ENCODE measurements at regions not wholly inside any gene's neighbourhood (a gene's known extent, or its start where the extent isn't known, plus 50 kb on each side); places are given as distances from the start of the nearest gene placed in this dataset.

DNA sequence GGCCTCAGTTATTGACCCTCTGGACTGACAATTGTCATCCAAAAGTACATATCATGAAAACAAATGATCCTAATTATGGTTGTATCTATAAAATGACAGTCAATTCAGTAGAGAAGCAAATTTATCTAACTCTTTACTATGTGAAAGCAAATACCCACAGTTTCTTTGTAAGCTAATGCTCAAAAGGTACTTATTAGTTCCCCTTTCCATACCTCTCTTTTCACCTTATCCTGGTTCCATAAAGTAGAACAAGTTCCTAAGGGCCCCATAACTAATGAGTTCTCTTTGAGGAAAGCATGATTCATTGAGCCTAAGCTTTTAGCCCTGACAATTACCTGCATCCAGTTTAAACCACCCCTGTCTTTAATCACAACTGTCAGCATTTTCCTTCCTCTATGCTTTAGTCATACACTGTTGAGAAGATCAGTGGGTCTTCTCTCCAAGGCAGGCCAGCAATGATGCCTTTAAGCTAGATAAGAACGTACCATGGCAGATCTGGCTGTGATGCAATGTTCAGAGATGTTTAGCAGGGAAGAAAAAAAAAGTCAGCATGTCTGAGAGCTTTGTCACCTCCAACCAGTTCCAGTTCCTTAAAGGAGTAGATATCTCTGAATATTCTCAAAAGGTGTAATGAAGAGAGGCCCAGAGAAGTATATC, 179.7 kb upstream of the RASGEF1B start:
- DNase-seq = no peak

DNA sequence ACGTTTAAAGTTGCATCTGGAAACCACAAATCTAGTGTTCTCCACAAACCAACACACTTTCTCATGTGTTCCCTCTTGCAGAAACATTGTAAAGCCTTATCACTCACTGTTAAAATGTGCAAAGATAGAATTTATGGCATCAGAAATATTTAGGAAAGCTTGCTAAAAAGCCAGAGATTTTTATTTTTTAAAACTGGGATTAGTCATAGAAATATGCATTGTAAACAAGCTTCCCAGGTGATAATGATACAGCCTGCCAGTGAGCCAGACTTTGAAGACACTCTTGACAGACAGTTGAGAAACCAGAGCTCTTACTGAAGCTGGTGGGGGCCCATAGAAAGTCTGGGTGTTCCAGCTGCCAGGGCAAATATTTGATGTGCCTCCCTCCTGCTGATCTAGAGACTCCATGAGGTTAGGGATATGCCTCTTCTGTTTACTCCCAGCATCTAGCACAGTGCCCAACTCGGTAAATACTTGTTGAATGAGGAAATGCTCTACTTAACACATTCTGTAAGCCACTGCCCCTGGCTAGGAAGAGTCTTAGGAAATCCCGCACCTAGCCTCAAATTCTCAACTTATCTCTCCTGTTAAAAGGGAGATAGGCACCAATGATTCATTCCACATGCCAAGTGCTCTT, 179.0 kb upstream of the RASGEF1B start:
- no peak for DNase-seq

DNA sequence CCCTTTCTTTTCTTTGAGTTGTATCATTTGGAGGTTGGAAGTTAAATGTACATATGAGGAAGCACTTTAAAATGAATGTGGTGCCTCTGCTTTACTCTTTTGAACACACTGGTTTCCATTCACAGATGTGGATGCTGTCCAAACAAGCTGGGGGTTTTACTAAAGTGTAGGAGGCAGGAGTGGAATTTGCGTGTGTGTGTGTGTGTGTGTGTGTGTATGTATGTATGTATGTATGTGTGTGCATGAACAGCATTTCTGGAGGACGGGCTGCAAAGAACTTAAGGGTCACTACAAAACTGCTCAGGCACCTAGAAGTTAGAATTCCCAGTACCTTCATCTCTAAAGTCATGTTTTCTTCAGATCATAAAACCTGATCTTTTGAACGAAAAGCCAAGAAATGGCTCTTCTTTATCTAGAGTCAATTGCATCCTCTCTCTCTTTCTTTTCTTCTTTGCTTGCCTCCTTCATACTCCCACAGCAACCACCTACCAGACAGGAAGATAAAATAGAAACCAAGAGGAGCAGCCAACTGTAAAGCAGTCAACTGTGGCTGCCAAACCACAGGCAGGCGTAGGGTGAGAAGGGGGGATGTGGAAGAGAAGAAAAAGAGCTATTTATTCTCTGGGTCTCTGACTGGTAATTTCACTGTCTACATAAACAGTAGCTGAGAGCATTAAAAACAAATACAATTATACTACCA, 177.0 kb upstream of the RASGEF1B start:
- peak; percentile 21 for DNase-seq

DNA sequence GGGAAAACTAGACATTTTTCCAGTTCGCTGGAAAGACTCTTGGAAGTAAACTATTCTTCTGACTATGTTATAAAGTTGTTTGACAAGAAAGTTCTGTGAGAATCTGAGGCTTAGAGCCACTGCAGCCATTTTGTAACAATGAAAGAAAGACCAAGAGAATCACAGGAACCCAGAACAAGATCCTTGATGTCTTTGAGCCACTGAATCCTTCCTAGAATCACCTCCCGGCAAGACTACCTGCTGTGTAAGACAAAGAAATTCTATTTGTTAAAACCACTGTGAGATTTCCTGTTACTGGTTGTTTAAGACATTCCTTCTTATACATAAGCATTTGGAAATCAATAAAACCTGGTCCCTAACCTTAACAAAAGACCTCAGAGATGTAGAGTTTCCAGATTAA, 175.7 kb upstream of the RASGEF1B start:
- DNase-seq = no peak

DNA sequence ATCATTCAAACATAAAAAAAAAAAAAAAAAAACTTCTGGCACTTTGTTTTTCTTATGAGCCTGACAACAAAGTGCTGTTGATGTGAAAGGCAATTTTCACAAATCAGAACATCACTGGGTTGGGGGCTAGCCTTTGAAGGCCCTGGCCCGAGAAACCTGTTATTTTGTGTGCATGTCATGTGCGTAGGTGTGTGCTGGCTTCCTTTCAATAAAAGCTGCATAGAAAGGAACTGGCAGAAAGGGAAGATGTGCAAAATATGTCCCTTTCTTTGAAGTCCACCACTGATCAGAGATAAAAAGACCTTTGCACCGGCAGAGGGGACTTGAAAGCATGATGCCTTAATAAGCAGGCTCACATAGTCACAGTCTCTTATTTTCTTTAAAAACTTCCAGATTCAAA, 170.8 kb upstream of the RASGEF1B start:
- DNase-seq = no peak

DNA sequence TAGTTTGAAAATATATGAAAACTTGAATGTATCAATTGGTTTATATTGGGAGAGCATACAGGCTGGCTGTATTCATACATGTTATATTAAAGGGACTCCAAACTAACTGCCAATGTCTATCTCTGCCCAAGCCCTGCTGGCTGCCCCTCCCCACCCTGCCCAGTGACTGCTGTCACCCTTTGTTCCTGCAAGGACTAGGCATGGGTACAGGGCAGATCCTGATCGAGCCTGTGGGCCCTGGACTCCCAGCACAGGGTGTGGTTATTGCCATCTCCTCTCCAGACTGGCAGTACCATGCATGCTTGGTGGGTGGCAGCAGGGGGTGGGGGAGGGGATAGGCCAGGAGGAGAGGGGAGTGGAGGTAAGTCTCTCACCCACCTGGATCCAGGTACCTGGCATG, 167.5 kb upstream of the RASGEF1B start:
- DNase-seq = no peak

DNA sequence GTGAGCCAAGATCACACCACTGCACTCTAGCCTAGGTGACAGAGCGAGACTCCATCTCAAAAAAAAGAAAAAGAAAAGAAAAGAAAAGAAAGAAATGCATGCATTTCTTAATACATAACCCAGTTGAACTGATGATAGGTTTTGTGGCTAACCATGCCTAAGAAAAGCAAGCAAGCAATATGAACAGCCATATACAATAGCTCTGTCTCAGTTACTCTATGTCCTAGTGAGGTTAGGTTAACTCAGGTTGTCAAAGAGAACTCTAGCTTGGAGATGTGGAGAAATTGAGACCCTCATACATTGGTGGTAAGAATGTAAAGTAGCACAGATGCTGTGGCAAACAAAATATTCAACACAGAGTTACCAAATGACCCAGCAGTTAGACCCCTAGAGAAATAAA, 167.0 kb upstream of the RASGEF1B start:
- DNase-seq = no peak

DNA sequence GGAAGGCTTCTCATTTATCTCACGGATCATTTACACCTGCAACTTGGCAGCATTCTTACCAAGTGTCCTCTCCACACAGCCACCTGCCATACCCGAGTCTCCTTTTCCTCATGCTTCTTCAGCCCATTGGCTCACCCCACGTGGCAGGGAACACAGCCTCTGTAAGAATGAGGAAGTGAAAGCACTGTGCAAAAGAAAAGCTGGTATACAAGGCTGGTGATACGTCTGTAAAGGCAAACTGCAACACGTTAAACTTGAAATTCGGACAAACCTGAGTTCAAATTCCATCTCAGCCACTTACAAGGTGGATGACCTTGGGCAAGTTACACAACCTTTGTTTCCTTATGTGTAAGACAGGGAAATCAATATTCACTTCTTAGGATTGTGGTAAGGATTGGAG, 164.0 kb upstream of the RASGEF1B start:
- DNase-seq = peak; percentile 88

DNA sequence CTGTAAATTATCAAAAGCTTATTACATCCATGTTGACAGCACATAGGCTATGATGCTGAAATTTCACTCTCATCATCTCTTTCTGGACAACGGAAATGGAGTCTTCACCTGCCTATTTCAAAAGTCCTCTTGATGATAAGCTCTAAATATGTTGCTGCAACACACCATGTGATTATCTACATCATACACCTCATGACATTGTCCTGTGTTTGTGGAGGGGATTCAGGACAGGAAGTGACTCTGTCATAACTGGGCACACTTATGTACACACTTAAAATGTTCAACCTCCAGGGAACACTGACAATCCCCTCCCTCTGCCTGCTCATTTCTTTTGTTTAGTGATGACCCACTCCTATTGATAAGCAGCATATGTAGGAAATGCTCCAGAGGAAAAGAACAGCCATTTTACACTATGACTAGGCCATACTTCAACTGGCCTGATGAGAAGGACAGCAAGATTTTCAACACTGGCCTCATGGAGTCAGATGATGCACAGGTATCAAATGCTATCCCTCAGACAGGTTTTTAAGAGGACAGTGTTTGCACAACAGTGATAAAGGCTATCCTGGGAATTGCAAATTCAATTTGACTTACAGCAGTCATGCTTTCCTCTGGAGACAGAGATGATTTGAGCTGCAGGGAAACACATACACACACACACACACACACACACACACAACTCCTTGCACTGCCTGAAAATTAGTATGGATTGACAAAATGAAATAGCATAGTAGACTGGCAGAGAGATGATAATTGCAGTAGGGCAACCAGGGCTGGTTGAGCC, 163.3 kb upstream of the RASGEF1B start:
- DNase-seq = no peak

DNA sequence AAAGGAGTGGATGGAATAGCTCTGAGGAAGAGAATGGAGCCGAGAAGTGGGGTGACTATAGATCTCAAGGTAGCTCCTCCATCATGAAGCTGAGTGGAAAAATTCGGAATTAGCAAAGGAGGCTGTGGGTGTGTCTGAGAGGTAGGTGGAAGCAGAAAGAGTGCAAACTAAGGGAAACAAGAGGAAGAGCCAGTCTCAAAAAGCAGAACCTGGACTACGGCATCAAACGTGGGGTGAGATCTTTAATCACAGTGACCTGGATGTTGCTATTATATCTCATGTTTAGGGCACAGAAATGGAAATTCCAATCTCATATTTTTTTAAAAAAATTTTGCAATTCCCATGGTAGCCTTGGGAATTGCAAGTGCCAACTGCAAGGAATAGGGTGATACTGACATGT, 162.5 kb upstream of the RASGEF1B start:
- no peak for DNase-seq

DNA sequence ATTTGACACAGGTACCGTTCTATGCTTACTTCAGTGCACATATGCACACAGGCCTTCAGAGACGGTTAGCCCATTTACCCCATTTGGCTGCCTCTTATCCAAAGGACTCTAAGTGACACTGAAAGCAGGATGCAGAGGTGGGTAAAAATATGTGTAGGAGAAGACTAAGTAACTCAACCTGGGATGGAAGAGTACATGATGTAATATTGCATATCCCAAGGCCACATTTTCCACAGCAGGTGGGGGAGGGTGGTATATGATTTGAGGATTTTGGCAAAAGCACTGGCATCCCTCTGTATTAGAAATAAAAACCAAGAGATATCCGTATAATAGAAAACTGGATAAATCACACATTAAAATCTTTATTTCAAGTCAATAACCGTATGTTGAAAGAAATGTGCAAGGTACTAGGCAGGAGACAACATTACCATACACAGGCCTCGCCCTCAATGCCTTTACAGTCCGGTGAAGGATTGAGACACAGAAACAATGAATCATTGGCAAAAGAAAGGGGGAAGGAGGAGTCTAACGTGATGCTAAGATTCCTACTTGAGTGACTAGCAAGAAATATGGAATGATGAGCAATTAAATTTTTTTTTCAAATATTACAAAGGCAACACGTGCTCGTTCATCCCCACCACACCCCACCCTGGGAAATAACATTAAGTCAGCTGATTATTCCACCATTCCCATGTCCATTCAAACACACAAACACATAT, 161.0 kb upstream of the RASGEF1B start:
- no peak for DNase-seq

DNA sequence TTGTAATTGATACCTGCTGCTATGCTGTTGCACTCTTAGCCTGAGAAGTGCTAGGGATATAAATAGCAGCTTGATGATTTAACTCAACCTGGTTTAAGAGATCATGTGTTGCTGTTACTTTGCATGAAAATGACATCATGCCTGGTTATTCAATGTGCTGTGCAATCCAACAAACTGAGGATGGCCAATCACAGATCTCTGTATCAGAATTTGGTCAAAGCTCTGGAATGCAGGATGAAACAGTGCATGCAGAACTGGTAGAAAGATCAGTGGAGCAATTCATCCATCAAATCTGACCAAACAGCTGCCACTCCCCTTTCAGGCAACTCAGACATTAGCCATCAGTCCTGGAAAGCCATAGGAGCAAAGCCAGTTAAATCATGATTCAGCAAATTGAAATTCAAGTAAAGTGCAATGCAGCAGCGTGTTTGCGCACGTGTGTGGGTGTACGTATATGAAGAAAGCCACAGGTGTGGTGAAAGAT, 160.3 kb upstream of the RASGEF1B start:
- DNase-seq = no peak

DNA sequence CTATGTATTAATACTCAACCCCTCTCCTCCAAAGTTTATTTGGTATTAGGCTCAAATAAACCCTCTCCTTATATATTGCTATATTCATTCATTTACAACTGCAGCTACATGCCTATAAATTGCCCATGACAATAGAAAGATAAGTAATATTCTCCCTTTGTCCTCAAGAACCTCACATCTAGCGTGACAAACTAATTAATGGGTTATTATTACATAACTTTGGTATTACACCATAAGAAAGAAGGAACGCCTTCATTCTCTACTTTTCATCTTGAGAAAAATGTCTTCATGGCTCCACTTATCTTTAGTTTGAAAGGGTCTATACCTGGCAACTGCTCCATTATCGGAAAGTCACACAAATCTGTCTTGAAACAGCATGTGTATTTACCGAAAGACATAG, 157.7 kb upstream of the RASGEF1B start:
- no peak for DNase-seq

DNA sequence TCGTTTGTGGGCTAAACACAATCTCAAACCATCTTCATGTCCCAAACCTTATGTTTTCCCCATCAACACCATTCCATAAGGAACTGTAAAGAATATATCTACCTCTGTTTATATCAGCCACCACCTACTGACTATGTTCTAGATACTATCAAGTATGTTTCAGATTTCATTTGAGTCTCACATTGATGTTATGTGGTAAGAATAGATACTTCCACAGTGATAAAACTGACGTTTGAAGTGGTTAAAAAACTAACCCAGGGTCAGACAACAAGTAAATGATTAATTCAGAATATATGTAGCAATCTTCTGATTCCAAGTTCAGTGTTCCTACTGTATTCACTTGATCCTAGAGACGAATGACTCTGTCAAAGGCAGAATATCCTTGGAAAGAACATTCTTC, 156.8 kb upstream of the RASGEF1B start:
- no peak for DNase-seq

DNA sequence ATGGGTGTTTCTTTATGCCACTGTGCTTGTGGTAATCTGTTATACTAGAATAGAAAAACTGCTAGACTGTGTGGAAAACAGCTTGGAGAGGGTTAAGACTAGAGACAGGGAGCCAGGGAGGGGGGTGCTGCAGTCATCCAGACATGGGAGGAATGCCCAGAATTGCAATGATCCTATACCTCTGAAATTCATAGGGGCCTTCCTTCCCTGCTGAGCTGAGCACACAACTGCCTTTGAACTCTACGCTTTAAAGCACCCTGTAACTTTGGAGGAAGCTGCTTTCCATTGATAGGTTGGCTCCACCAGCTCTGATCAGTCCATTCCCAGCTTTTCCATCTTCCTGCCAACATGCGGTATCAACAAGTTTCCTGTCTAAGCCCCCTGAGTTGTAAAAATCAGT, 155.9 kb upstream of the RASGEF1B start:
- no peak for DNase-seq

DNA sequence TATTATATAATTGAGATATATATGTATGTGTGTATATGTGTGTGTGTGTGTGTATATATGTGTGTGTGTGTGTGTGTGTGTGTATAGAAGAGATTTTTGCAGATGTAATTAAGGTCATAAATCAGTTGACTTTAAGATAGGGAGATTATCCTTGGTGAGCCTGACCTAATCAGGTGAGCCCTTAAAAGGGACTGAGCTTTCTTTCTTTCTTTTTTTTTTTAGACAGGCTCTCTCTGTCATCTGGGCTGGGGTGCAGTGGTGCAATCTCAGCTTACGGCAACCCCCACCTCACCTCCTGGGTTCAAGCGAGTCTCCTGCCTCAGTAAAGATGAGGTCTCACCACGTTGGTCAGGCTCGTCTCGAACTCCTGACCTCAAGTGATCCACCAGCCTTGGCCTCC, 155.1 kb upstream of the RASGEF1B start:
- DNase-seq = no peak

DNA sequence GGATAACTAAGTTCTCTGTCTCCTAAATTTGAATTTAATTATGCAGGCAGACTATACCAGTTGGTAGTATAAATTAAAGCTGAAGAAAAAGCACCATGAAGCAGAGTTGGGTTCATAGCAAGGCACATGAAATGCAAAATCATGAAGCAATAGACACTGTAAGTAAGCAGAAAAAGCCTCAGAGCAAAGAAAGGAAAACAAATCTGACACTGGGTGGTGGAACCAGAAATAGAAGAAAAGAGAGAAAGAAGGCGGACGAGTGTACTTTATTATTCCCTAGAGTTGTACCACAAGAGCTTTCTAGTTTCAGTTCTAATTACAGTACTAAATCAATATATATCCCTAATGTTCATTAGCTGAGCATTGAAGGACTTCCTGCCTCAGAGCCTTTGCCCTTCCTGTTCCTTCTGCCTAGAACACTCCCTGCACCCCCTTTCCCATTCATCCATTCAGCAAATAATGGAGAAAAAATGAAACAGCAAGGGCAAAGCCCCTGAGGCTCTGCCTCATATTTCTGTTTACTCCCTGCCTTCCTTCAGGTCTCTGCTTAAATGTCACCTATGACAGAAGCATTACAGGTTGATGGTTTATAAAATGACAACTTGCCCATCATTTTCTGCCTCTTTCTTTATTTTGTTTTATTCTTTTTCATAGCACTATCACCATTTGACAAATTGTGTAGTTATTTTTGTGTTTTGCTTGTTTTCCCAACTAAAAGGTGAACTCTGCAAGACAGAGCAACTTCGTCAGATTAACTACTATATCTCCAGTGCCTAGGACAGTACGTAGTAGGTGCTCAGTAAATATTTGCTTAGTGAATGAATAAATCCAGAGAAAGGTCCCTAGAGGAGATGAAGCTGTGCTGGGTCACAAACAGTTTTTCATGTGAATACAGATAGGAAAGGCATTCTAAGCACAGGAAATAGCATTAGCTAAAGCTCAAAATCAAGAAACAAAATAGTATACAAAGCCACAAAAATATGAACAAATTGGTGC, 154.0 kb upstream of the RASGEF1B start:
- no peak for DNase-seq

DNA sequence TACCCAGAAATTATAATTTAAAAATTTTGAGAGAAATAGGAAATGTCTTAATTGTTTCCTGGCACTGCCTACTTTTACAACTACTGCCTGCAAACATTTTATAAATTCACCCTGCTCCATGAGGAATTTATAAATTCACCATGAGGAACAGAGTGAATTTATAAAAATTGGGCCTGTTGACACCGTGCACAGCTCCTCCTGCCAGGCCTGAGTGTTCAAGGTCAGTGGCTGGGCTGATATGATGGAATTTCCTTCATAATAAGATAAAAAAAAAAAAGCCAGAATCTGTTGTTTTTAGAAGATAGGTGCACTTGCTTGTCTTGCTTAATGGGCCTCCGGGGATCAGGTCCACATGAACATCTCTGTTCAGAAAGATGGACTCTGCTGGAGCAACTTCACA, 151.7 kb upstream of the RASGEF1B start:
- no peak for DNase-seq

DNA sequence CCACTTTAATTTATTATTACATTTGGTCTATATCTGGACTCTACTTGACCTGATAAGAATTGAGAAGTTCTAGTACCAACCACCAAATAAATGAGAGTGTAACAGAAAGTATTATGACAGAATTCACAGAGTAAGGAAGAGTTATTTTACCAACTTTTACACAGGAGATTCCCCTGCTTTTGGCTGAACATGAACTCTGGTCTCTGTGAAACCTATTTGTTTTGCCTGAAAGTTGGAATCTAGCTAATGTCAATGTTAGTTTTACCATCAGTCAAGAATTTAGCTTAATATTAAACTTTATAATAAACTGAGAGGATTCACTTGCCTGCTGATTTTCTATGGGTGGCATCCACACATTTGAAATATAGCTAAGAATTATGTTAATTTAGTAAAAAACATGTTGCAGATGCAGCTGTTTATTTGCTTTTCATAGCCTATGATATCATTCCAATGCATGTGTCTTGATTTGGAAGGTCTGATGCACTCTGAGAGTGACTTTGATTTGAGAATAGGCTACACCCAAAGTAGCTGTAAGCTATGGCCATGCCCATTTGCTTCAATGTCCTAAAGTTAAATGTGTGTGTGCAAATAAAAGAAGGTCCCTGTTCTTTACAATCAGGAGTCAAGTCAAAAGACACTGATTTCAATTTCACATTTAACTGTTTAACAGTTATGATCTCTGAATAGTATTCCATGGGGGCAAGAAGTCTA, 150.9 kb upstream of the RASGEF1B start:
- no peak for DNase-seq

DNA sequence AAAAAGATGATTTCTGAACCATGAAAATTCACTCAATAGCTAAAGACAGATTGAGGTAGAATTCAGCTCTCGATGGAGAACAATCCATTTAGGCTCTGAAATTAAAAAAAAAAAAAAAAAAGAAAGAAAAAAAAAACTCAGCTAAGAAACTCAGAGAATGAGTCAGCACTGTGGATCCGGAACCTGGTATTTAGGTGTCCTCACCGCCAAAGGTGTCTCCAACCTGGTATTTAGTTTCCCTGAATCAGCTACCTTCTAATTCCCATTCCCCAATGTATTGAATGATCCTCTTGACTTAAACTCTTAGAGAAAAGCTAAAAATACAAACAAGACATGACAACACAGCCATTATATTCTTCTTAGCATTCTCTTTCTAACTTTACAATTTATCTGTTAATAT, 150.3 kb upstream of the RASGEF1B start:
- DNase-seq = peak; percentile 20

DNA sequence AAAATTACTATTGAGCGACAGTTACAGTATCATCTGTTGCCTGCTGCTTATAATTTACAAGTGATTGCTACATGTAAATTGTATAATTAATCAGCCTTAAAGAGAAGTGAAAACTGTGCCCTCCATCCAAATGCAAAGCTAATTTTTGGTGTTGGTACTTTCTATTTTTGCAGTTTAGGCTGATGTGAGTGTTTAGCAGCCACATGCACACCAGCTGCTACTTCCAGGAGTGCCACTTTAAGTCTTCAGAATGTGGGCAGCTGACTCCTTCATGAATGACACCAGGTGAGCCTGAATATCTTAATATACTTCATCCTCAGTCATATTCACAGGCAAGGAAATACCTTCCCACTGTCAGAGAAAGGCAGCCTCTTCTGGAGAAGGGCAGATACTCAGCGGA, 149.8 kb upstream of the RASGEF1B start:
- DNase-seq = peak; percentile 10

All from RPMI8226 (cell line).